Ovary (tissue), 3 donors: ENCODE measurements at regions not wholly inside any gene's neighbourhood (a gene's known extent, or its start where the extent isn't known, plus 50 kb on each side); places are given as distances from the start of the nearest gene placed in this dataset.

Source experiments
- CTCF ChIP-seq, 3 donors: fragments of 450-650 bp in 2 of 3; fragments of 200-600 bp in 1 of 3; IDR thresholded peaks; one replicate each; pipeline versions ENCODE4 v1.5.1 to v1.8.0; 2016 to 2022; ENCODE audit warnings: antibody characterized with exemption in 3 of 3, mild to moderate bottlenecking in 1 of 3
- EP300 ChIP-seq: sonication (generic); formaldehyde crosslinking; IDR thresholded peaks from one replicate; pipeline ENCODE4 v1.6.1; 2017; ENCODE audit warnings: antibody characterized with exemption
- POLR2A ChIP-seq: fragments of 450-650 bp; IDR thresholded peaks from one replicate; pipeline ENCODE4 v1.6.1; 2017; ENCODE audit warnings: antibody characterized with exemption, mild to moderate bottlenecking, moderate library complexity
- donor health status: DM: no; HTN: no; CAD: no.

- TF ChIP-seq POLR2A, result no peak
- no peak for TF ChIP-seq CTCF (IDR thresholded peaks at IDR 0.05)
- TF ChIP-seq EP300, result no peak
Observed at GRCh38 chr6:79338493-79338892, 104.0 kb upstream of the HMGN3 start.
